HEK293 (cell line): ENCODE measurements at regions not wholly inside any gene's neighbourhood (a gene's known extent, or its start where the extent isn't known, plus 50 kb on each side); places are given as distances from the start of the nearest gene placed in this dataset.

Source experiments
- CTCF ChIA-PET: fragments of 350-600 bp; formaldehyde crosslinking; extraction: SDS; loops from one replicate; lab custom pipeline; 2021; ENCODE audit warnings: antibody characterized with exemption; lab: Yijun Ruan, JAX
- POLR2A ChIA-PET: fragments of 300-600 bp; formaldehyde crosslinking; extraction: SDS; loops from one replicate; lab custom pipeline; 2020; ENCODE audit warnings: antibody characterized with exemption, inconsistent platforms; lab: Yijun Ruan, JAX
- H3K27ac ChIP-seq: fragments of 200-500 bp; sonication (Bioruptor generic); 2 replicates; pipeline ENCODE4 v1.5.1; 2014; ENCODE audit warnings: low read depth, low read length, control low read depth, inconsistent platforms; ENCODE audit errors: extremely low read depth
- H3K36me3 ChIP-seq, 2 experiments: fragments of 200-500 bp in 1 of 2; sonication (Bioruptor generic) in 1 of 2; 1 replicate in 1 of 2; 2 replicates in 1 of 2; pipeline ENCODE4 v1.5.1; 2014 to 2017; ENCODE audit warnings: inconsistent platforms in 2 of 2, low read length in 2 of 2; ENCODE audit not compliant: control insufficient read depth in 2 of 2, insufficient read depth in 1 of 2
- H3K4me1 ChIP-seq: fragments of 200-500 bp; sonication (Bioruptor generic); 2 replicates; pipeline ENCODE4 v1.5.1; 2014; ENCODE audit warnings: mild to moderate bottlenecking, low read length, inconsistent platforms; ENCODE audit not compliant: control insufficient read depth, insufficient read depth
- H3K4me3 ChIP-seq: 2 replicates; pipeline ENCODE4 v1.5.1; 2011; ENCODE audit warnings: low read depth, mild to moderate bottlenecking, control low read depth, low read length, moderate library complexity
- H3K9me3 ChIP-seq: fragments of 200-500 bp; sonication (Bioruptor generic); 2 replicates; pipeline ENCODE4 v1.5.1; 2014; ENCODE audit warnings: low read depth, low read length, inconsistent platforms; ENCODE audit not compliant: control insufficient read depth, insufficient read depth
- AEBP2 ChIP-seq: fragments of 450-650 bp; formaldehyde crosslinking; IDR thresholded peaks from 2 replicates; pipeline ENCODE4 v1.5.1; 2016; ENCODE audit warnings: missing biosample characterization, missing genetic modification characterization, borderline replicate concordance
- GFI1B ChIP-seq: fragments of 450-650 bp; formaldehyde crosslinking; IDR thresholded peaks from 2 replicates; pipeline ENCODE4 v1.5.1; 2016; ENCODE audit warnings: missing biosample characterization, missing genetic modification characterization
- IKZF3 ChIP-seq: fragments of 450-650 bp; IDR thresholded peaks from 2 replicates; pipeline ENCODE4 v1.5.0; 2018; ENCODE audit warnings: missing biosample characterization, mild to moderate bottlenecking, missing genetic modification characterization, moderate library complexity
- KLF7 ChIP-seq: fragments of 450-650 bp; formaldehyde crosslinking; IDR thresholded peaks from 2 replicates; pipeline ENCODE4 v1.5.1; 2016; ENCODE audit warnings: missing biosample characterization, missing genetic modification characterization, borderline replicate concordance
- PBX3 ChIP-seq: sonication (generic); formaldehyde crosslinking; IDR thresholded peaks from 2 replicates; pipeline ENCODE4 v1.8.1; 2022; ENCODE audit warnings: mild to moderate bottlenecking, moderate library complexity, missing genetic modification reagents
- PRDM10 ChIP-seq: fragments of 450-650 bp; formaldehyde crosslinking; IDR thresholded peaks from 2 replicates; pipeline ENCODE4 v1.5.1; 2016; ENCODE audit warnings: missing biosample characterization, missing genetic modification characterization
- SP7 ChIP-seq: fragments of 450-650 bp; formaldehyde crosslinking; IDR thresholded peaks from 2 replicates; pipeline ENCODE4 v1.5.1; 2016; ENCODE audit warnings: missing biosample characterization, missing genetic modification characterization
- ZFP37 ChIP-seq: fragments of 450-650 bp; formaldehyde crosslinking; IDR thresholded peaks from 2 replicates; pipeline ENCODE4 v1.5.1; 2016; ENCODE audit warnings: missing biosample characterization, missing genetic modification characterization
- ZNF394 ChIP-seq: fragments of 450-650 bp; formaldehyde crosslinking; IDR thresholded peaks from 2 replicates; pipeline ENCODE4 v1.5.1; 2016; ENCODE audit warnings: missing biosample characterization, missing genetic modification characterization, mild to moderate bottlenecking, moderate library complexity, borderline replicate concordance
- ZNF558 ChIP-seq: fragments of 450-650 bp; formaldehyde crosslinking; IDR thresholded peaks from 2 replicates; pipeline ENCODE4 v1.5.1; 2016; ENCODE audit warnings: missing biosample characterization, missing genetic modification characterization
- ZNF561 ChIP-seq: fragments of 450-650 bp; IDR thresholded peaks from 2 replicates; pipeline ENCODE4 v1.5.1; 2018; ENCODE audit warnings: missing biosample characterization, missing genetic modification characterization, borderline replicate concordance
- ZNF692 ChIP-seq: fragments of 450-650 bp; formaldehyde crosslinking; IDR thresholded peaks from 2 replicates; pipeline ENCODE4 v1.5.1; 2016; ENCODE audit warnings: missing biosample characterization, missing genetic modification characterization

- TF ChIP-seq AEBP2 (tag by site-specific recombination) (no peak), ZNF558 (tag by site-specific recombination) (no peak), ZNF692 (tag by site-specific recombination) (no peak), GFI1B (tag by site-specific recombination) (no peak), IKZF3 (tag by site-specific recombination) (no peak), ZFP37 (tag by site-specific recombination) (no peak), PBX3 (CRISPR knock-in tag) (no peak), ZNF561 (no peak)
Measured at GRCh38 chr6:168192901-168193815, 114.1 kb upstream of the FRMD1 start (continued).

GRCh38 chr6:168192195-168192900 lies 113.3 kb upstream of the FRMD1 start:
- H3K4me3 ChIP-seq, result no peak overlapping the region
- POLR2A ChIA-PET, result interaction anchor here (0.7 kb wide), 1 partner anchor 529 kb away, joined by 7 read pairs; no protein-coding TSS in a partner anchor
- CTCF ChIA-PET, result no interaction called here
- TF ChIP-seq SP7 (tag by site-specific recombination) (peak; percentile 65), PRDM10 (tag by site-specific recombination) (no peak), ZNF394 (tag by site-specific recombination) (no peak), KLF7 (no peak)
- 0 out of 2 replicates have a peak, but pooled peaks cover 5% of the 10 kb centered on the region for H3K4me1 ChIP-seq
- H3K9me3 ChIP-seq, result no peaks in the 10 kb centered on the region
- H3K36me3 ChIP-seq, result no peaks in the 10 kb centered on the region
- no peak overlapping the region for H3K27ac ChIP-seq
